PC-3 (cell line): ENCODE measurements at regions not wholly inside any gene's neighbourhood (a gene's known extent, or its start where the extent isn't known, plus 50 kb on each side); places are given as distances from the start of the nearest gene placed in this dataset.

Source experiments
- CTCF ChIP-seq: fragments of 300-600 bp; sonication (generic); conservative IDR thresholded peaks from 2 replicates; pipeline ENCODE4 v1.5.1; 2017; ENCODE audit warnings: antibody characterized with exemption, low read depth, mild to moderate bottlenecking, low read length
- EZH2 ChIP-seq: fragments of 300-600 bp; sonication (generic); IDR thresholded peaks from one replicate; pipeline ENCODE4 v1.6.1; 2017; ENCODE audit warnings: antibody characterized with exemption, mild to moderate bottlenecking, low read length; ENCODE audit not compliant: unreplicated experiment
- EZH2phosphoT487 ChIP-seq: fragments of 300-600 bp; sonication (generic); IDR thresholded peaks from 2 replicates; pipeline ENCODE4 v1.6.1; 2018; ENCODE audit warnings: mild to moderate bottlenecking, antibody characterized with exemption, low read length, borderline replicate concordance

GRCh38 chr20:41902346-41902745 is 284.2 kb upstream of the CHD6 start:
- TF ChIP-seq EZH2phosphoT487, result no peak
- no peak for TF ChIP-seq CTCF
- TF ChIP-seq EZH2, result no peak
